AML-193 (cell line): ENCODE measurements at regions not wholly inside any gene's neighbourhood (a gene's known extent, or its start where the extent isn't known, plus 50 kb on each side); places are given as distances from the start of the nearest gene placed in this dataset.
A peak's percentile ranks its signal among the peaks of the same experiment; 100 is the strongest.
"Not testable (repeated sequence)": the region's sequence is repeated elsewhere in the genome, so short reads cannot be mapped to it uniquely, and the experiment has no call there.

Source experiments
- DNase-seq, 2 experiments: peaks; one replicate each; lab custom pipeline; 2025; lab: John Stamatoyannopoulos, UW

GRCh38 chr20:6715401-6715941 is 52.0 kb upstream of the BMP2 start:
- no peak for DNase-seq

- DNase-seq, result no peak
These were observed 53.2 kb upstream of the BMP2 start for GRCh38 chr20:6714279-6714711.

DNA sequence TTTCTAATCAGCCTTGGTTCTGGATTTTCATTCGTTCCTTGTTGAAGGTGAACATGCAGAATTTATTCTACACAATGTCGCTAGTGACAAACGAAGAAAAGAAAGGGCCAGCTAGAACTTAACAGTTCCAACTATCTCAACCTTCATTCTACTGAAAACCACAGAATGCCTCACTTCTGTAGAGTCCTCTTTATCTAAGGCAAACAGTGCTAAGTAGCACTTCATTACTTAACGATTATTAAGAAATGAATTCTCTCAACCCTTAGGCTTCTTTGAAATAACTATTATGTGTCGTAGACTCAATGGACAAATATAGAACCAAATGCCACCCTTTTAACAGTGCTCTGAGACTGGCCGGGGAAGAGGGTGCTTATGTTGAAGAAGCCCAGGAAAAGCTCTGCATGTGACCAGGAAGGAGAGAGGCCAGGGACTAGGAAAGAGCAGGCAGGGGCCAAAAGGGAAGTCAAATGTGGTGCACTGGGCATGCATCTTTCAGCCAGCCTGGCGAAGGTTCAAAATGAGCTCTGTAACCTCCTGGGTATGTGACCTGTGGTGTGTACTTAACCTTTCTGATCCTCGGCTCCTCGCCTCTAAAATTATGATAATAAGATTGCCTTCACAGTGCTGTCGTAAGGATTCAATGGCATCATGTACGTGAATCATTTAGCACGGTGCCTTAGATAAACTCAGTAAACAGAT is 55.4 kb upstream of the BMP2 start:
- DNase-seq, result no peak

- DNase-seq, result no peak
These were observed 57.4 kb upstream of the BMP2 start for GRCh38 chr20:6709910-6710595.

DNA sequence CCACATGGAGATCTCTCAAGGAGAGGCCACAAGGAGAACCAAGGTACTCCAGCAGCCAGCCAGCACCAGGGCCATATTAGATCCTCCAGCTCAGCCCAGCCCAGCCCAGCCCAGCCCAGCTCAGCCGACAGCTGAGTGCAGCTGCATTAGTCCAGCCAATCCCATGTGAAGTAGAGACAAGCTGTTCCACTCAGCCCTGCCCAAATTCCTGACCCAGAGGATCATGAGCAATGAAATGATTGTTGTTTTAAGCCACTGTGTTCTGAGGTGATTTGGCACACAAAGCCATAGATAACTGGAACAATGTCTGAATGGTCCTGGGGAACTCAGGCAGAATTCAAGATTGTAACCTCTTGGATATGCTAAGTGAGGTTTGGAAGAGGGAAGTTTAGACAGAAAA is 59.5 kb upstream of the BMP2 start:
- DNase-seq, result no peak

DNA sequence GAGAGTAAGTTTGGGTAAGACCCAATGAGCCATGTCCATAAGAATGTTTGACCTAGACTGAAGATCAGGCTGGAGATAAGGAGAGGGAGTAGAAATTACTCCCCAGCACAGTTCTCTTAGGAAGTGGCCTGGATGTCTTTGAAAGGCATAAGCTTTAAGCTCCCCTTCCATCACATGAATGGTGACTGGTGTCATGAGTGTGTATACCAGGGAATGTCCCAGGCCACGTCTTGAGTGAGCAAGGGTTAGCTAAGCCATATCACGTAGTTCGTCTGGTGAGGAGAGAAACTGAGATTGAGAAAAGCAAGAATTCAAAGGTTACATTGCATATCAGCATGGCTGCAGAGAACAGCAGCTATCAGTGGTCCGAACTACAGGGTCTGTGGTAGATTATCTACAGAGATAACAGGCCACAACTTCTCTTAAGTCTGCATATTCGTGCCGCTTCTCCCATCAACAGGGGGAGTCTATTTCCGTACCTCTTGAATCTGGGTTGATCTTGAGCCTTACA is 60.1 kb upstream of the BMP2 start:
- DNase-seq, result no peak

- no peak for DNase-seq
These were observed 61.4 kb upstream of the BMP2 start for GRCh38 chr20:6705926-6706548.

DNA sequence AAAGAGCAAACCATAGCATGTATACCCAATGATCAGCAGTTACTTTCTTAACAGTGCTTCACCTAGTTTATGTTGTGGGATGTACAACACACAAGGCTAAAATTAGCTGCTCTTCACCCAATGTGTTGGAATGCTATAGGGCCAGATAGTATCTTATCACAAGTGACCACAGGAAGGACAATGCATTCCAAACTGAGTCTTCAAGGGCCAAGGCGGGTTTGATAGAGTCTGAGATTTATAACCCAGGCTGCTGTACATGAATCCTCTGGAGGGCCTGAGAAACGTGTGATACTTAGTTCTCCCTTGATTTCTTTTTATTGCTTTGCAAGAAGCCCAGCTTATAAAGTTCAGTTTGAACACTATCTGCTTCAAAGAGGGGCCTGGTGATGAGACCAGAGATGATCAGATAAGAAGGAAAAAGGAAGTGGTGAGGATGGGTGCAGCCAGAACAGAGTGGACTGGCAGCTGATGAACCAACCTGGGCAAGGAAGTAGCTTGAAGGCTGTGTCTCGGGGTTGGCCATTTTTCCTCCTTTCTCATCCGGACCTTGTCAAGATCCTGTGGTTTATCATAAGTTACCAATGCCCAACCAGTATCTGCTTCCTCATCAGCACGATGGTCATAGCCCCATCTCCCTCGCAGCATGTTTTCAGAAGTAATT is 62.2 kb upstream of the BMP2 start:
- no peak for DNase-seq

- DNase-seq, result no peak
These were observed 63.2 kb upstream of the BMP2 start for GRCh38 chr20:6704132-6704861.

GRCh38 chr20:6703656-6704055 is 63.8 kb upstream of the BMP2 start:
- DNase-seq, result no peak

GRCh38 chr20:6703047-6703446 is 64.4 kb upstream of the BMP2 start:
- DNase-seq, result no peak

DNA sequence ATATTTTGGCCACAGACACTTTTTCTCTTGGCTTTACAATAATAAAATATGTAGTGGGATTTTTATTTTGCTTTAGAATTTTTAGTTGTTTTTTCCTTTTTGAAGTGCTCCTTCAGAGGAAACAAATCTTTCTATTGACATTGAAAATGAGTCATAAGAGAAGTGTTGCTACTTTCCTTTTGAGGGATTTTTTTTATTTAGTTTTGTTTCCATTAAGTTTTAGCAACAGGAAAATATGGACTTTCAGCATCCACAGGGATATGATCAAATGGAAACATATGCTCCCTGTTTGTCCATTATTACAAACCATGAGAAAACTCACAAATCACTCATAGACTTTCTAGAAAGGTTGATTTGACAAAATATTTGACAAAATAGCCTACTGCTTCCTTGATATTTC is 65.3 kb upstream of the BMP2 start:
- no peak for DNase-seq

DNA sequence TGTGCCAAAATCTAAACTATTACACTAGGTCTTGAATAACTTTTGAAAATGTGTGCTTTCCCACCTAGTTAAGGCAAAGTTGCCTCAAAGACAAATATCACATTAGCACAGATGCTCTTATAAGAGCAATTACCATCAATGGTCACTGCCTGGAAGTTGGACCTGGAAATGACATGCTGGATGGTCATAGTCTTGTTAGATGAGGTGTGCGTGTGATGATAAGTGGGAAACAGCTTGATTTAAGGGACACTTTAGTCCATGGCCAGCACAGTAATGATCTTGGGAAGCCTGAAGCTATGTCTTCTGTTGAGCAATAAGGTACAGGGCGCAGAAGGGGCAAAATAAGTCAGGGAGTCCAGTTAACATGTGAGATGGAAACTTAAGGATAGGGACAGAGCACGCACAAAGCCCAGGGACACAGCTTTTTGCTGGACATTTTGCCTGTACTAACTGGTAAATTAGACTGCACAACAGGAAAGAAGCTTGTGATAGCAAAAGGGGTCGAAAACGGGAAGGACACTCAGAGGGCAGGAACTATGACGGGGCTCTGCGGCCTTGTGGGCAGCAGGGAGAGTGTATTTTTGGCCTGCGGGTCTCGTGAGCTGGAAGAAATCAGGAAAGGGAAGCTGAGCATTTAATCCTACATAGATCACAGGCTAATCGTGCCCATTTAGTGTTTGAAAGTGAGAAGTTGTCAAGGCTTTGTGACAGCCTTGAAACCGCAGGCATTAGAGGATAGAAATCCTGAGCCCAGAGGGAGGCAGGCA is 66.7 kb upstream of the BMP2 start:
- peak; percentile 20 to 31 for DNase-seq

DNA sequence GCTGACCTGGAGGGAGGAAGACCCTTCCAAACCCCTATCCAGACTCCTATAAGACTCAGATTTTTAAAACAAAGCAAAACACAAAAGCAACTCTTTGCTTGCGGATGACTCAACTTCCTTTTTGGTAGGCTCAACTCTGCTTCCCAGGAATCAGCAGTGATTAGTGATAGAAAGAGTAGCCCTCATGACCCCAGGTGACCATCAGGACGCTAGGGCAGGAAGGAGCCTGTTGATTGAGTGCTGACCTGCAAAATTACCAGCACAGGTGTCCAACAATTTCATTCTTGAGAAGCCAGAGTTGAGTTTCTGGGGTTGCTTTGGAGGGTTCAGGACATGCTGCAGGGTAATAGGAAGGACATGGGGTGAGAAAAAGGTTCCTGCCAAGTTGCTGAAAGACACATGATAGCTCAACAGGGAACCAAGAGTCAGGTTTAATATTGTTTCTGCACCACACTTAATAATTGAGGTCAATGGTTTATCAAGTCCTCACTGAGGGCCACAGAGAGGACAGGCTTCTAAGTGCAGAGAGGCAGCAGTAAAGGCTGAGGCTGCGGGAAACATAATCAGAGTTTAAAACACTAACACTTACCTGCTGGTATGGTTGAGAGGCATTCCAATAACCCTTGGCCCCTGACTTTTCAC is 67.4 kb upstream of the BMP2 start:
- DNase-seq, result no peak

DNA sequence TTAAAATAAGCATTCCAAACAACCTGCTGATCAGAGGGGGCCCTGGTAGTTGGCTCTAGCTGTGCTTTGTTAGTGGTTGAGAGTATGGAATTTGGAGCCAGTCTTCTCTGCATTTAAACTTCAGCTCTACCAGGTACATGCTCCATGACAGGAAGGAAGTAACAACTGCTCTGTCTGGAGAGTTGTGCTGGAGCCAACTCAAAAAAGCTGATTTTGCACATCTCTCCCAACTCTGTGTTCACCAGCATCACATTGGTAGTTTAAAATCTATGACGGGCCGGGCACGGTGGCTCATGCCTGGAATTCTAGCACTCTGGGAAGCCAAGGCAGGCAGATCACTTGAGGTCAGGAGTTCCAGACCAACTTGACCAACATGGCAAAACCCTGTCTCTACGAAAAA is 68.8 kb upstream of the BMP2 start:
- DNase-seq, result no peak

DNA sequence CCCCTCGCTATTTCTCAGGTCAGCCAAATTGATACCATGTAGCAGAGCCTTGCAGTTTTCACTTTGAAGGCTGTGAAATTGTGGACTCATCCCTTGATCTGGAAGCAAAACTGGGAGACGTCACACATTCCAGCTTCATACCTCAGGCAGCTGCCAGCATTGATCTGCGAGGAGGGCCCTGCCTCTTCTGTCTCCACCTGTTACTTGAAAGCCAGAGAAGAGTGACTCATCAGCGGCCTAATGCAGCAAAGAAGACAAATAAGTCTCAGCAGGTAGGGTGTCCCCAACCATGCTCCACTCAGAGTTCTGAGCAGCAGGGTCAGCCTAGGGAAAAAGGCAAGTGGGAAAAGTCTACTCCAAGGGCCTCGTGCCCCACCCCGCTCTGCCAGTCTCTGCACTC is 69.4 kb upstream of the BMP2 start:
- DNase-seq, result no peak

DNA sequence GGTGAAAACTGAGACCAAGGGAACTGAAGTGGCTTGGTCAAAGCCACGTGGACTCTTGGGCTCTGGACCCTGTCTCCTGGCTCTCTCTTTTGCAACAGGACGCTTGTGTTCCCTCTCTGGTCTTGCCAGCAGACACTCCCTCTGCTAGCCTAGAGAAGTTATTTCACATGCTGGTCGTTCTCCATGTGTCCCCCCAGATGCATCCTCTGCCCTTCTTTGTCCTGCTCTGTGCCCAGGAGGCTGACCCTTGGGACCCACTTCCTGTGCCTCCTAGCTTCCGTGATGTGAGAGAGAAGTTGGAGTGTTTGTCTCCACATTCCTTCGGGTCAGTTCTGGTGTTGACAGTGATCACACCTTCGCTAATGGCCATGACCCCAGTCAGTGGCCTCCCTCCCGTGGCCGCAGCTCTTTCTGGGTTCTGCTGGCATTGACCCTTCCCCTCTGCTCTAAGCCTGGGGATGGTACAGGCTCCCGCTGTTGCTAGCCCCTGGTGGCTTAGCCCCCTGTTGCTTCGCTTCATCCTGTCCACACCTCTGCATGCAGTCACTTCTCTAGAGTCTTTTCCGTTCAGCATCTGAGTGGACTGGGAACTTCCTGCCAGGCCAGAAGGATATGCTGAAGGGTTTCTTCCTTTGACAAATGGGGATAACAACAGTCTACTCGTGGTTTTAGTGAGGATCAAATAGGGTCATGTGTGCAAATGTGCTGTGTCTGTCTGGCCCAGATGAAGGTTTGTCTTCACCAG is 70.1 kb upstream of the BMP2 start:
- no peak for DNase-seq

DNA sequence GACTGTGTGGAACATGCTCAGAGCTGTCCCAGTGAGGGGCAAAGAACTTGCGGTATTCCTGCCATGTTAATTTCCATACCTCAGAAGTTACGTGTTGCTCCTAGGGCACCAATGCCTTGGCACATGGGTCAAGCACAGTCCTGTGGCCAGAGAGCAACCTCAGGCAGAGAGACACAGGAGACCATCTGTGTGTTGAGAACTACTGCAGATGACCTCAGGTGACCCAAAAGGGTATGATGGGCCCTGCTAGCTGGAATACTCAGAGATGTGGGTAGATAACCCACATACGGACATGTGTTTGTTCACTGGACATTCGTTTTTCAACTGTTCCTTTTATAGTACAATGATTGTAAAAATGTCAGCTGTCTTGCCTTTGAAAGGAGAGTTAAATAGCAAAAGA is 71.5 kb upstream of the BMP2 start:
- no peak for DNase-seq

DNA sequence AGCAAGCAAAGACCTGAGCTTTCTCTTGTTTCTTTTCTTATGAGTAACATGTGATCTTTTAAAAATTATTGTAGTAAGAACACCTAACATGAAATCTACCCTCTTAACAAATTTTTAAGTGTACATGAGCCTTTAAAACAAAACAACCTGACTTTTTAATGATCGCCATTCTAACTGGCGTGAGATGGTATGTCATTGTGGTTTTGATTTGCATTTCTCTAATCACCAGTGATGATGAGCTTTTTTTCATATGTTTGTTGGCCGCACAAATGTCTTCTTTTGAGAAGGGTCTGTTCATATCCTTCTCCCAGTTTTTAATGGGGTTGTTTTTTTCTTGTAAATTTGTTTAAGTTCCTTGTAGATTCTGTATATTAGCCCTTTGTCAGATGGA is 73.7 kb upstream of the BMP2 start:
- DNase-seq, result not testable (repeated sequence)
